GM19025 (cell line): ENCODE measurements at regions not wholly inside any gene's neighbourhood (a gene's known extent, or its start where the extent isn't known, plus 50 kb on each side); places are given as distances from the start of the nearest gene placed in this dataset.

Source experiments
- ATAC-seq: cut with Tn5 transposase; IDR thresholded peaks from one replicate; pipeline ENCODE4 v1.9.1; 2021; ENCODE audit warnings: mild to moderate bottlenecking, low read depth, moderate library complexity; ENCODE audit not compliant: unreplicated experiment

DNA sequence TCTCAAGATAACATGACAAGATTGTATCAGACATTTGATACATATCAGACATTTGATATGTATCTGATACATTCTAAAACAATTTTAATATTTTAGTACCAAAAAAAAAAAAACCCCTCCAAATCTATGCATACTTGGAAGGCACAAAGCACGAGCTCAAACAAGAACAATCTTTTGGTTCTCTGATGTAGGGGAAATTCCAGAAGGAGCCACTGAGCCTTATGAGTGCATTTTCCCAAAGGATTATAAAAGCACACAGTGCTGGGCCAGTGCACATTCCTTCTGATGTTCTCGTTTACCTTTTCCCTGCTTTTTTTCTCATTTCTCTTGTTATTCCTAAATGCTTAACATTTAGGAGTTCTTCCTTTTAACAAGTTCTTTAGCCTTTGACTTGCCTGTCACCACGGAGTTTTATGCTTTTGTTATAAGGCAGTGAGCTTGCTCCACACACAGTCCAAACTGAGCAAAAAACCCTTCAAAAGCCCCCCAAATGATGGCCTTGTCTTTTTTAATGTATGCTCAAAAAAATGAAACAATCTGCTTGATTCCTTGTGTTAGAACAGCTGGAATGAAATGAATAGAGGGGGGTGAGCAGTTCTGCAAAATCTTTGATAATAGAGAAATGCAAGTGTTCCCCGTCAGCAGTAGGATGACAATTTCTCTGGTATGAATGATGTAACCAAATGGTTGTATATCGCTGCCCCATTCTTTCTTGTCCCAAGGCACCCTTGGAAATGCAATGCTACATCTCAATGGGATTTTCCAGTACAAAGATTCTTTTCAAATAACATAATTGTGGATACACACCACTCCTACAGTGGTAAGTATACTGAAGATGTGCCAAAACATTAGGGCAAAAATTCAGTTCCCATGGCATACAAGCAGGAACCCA lies 597.2 kb upstream of the ZEB2 start:
- ATAC-seq, result no peak

DNA sequence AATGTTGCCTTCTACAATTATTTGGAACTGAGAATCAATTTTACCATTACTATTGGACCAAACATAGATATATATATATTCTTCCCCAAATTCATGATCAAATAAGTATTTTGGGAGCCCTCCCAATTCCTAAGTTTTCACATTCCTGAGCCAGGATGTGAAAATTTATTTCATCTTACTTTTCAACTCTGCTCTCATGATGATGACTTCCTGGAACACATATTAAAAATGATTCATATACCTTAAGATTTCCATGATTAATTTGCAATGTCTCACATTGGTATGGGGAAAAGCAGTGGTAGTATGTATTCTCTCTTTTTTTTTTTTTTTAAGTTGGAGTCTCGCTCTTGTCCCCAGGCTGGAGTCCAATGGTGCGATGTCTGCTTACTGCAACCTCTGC lies 596.1 kb upstream of the ZEB2 start:
- no peak for ATAC-seq

DNA sequence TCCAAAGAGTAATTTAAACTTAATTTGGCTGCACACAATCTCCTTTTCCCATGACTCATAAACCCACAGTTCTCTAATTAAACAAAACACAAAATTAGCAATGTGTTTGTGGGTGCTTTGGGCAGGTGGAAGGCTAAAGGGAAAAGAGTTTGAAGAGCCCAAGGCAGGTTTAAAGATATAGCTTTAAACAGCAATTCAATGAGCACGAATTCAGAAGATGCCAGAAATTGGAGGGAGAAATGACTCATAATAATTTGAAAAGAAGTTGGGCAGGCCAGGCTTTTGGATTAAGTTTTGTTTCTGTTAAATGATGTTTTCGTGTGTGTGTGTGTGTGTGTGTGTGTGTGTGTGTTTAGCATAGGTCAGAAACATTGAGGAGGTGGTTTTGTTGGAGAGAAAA lies 594.8 kb upstream of the ZEB2 start:
- ATAC-seq, result no peak

- no peak for ATAC-seq
These were observed 592.5 kb upstream of the ZEB2 start for GRCh38 chr2:145112467-145112866.

DNA sequence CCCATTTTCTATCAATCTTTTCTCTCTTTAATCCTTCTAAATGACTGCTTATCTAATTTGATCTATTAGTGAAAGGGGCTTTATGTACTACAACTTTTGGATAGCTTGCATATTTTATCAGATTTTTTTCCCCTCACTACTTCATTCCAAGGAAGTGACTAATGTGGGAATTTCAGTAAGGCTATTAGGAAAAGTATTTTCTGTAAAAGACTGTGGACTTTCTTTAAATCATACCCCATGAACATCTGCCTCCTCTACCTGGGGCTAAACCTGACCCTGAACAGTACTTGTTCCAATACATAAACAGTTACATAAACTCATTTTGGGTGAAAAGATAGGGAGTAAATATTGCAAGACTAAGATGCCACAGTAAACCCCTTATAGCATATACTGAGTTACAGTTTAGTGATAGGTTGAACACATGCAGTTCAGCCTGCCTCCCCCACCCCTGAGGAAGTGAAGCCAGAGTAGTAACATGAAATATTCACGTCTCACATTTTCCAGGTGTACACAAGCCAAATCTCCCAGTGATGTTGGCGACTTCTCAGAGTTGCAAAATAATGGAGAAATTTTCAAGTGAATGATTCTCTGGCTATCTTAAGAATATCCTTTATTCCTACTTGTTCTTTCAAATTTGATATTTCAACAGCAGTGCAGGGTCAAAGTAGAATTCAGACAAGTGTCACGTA lies 590.9 kb upstream of the ZEB2 start:
- ATAC-seq, result no peak

GRCh38 chr2:145108959-145109710 lies 589.2 kb upstream of the ZEB2 start:
- ATAC-seq, result no peak

DNA sequence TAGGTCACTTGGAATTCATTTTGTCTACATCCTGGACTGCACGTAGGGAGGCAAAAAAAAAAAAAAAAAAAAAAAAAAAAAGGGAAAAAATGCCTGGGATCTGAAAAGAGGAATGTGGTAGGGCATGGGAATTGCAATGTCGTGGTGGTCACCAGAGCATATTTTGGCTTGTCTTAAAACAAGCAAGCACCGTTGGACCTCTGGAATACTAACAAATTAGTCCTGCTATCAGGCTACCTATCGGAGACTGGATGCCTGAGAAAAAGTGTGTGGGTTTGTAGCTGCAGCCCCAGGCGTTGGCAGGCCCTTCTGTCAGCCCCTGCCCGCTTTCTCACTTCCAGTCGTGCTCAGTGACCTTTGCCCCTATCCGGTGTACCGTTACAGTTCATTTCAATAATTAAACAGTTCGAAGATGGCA lies 588.5 kb upstream of the ZEB2 start:
- no peak for ATAC-seq

- no peak for ATAC-seq
These were observed 586.4 kb upstream of the ZEB2 start for GRCh38 chr2:145106293-145106692.

- ATAC-seq, result no peak
These were observed 582.8 kb upstream of the ZEB2 start for GRCh38 chr2:145102706-145103105.

DNA sequence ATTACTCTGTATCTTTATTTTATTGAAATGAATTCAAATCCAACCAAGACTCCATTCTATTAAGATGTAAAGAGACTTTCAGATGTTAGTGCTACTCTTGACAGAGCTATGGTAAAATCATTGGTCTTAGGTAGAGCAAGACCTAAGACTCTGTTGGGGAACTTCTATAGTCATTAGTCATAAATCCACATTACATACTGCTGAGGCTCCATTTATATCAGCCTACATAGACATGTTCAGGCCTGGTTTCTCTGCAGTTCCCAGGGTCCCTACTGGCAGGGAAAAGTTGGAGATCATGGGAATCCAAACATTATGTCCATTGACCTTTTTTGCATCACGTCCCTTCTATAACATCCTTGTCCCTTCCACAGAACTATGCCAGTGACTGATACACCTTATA lies 580.4 kb upstream of the ZEB2 start:
- ATAC-seq, result no peak

- no peak for ATAC-seq
These were observed 576.7 kb upstream of the ZEB2 start for GRCh38 chr2:145096582-145096981.

DNA sequence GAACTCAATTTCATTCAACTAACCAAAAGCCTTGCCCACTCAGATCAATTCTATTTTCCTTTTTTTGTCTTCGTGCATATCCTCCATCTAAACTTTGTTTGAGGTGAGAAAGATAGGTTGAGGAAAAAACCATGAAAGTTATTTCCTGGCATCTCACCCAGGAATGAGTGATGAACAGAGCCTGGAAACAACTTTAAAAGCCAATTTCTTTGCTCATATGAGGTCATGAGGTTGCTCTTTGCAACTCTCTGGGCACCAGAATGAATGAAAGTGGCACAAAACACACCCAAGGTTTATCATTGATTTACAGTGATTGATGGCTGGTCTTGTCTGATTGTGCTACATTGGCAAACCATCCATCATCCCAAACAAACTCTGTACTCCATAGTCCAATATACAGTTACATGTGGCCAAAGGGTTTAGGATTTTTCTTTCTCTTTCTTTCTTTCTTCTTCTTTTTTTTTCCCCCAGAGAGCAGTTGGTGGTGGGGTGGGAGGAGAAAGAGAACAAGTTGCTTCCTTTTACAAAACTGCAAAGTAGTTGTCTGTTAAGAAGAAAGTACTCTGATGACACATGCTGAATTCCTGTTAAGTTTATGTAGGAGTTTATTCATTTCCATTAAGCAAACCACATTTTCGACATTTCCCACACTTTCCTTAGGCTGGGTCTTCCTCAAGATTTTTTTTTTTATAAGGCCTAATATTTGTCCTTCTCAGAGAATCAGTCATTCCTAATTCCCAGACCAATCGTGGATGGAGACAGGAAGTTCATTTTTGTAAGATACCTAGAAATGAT lies 575.9 kb upstream of the ZEB2 start:
- no peak for ATAC-seq

GRCh38 chr2:145094370-145094769 lies 574.5 kb upstream of the ZEB2 start:
- no peak for ATAC-seq

DNA sequence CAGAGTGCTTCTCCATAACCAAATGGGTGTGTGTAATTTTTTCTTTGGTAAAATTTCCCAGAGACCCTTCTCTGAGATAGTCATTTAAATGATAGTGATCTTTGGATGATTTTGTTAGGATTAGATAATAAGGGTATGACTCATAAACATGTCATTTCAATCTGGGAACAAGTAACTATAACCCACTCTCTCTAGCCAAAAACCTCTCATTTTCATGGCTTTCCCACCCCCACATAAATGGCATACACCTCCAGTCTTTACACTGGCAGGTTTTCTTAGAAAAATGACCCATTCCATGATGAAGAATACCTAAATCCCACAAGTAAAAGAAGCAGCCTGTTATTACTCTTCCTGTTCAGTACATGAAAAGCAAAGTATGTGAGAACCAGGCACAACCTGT lies 572.0 kb upstream of the ZEB2 start:
- ATAC-seq, result no peak

- ATAC-seq, result no peak
These were observed 571.2 kb upstream of the ZEB2 start for GRCh38 chr2:145090841-145091761.

DNA sequence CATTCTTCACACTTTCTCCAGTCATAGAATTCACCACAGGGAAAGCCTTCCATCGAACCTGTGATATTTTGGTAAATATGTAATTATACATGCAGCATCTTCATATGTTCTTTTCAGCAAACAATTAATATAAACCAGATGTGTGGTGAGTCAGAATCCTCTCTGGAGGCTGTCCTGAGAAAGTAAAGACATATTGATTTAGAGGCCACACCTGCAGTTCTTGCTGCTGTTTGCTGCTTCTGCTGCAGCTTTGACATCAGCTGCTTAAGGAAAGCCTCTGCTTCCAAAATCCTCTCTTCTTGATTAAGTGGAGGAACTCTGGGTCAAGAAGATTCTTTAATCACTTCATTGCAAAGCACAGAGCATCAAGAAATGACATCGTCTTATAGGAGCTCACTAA lies 568.8 kb upstream of the ZEB2 start:
- no peak for ATAC-seq

DNA sequence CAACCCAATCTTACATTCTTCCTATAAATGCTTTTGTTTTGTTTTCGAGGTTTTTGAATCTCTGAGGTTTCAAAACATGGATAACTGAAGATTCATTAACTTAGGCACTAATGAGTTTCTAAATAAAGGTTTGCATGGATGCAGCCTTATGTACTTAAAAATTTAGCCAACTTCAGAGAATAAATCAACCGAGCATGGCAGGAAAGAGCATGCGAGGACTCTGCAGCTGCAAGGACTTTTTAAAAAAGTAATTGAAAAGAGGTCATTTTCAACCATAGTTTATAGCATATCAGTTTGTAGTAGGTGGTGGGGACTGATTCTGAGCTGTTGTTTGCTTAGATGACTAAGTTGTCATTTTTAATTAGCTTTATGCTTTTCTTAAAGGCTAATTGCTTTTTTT lies 567.0 kb upstream of the ZEB2 start:
- no peak for ATAC-seq

- no peak for ATAC-seq
These were observed 565.7 kb upstream of the ZEB2 start for GRCh38 chr2:145085612-145086011.

DNA sequence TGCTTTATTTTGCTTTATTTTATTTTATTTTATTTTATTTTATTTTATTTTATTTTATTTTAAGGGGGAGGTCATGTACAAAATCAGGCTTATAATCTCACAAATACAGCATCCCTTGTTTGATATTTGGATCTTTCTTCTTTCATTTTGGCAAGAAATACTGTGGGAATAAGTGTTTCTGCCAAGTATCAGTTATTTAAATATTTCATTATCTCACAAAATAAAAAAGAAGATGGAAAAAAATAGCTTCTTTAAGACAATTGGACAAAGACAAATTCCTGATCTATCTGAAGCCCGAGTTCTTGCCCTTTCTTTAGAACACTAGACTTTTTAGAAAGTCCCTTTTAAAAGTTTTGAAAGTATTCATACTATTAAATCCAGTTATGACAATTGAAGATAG lies 560.5 kb upstream of the ZEB2 start:
- ATAC-seq, result no peak
